ENCODE measurements at regions not wholly inside any gene's neighbourhood (a gene's known extent, or its start where the extent isn't known, plus 50 kb on each side); places are given as distances from the start of the nearest gene placed in this dataset.

DNA sequence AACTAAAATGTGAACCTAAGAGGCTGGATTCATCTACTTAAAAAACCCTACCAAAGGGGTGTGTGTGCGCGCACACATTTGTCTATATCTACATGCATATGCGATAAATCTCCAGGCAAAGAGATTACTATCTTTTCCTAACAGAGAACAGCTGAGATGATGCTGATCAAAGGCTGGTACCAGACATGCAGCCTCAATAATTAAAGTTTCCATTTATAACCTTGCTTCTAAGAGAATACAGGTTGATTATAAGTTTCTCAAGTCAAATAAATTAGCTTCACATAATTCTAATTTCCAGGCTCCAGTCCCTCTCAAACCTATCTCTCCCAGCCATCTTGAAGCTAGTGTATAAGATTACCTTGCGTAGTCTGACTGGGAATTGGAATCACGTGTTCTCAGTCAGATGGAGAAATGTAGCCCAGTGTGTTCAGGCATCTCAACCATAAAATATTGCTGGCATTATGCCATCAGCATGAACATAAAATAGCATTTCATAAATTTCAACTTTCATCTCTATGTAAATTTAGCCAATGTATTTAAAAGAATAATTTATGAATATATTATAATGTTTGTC is 1062.0 kb downstream of the XPNPEP1 start:
- no peak for TF ChIP-seq EP300 (IDR thresholded peaks at IDR 0.05; ENCODE audit: borderline replicate concordance)
- no peak for TF ChIP-seq FOXM1 (IDR thresholded peaks at IDR 0.05; ENCODE audit: borderline replicate concordance, low read depth)
- no peak for TF ChIP-seq USF1 (IDR thresholded peaks at IDR 0.05)
- no peak for TF ChIP-seq TEAD4 (IDR thresholded peaks at IDR 0.05)
- no peak for TF ChIP-seq REST (IDR thresholded peaks at IDR 0.05; ENCODE audit: low read depth)
- TF ChIP-seq CREB1 (IDR thresholded peaks at IDR 0.05; ENCODE audit: low read depth): no peak
- TF ChIP-seq NFIC (IDR thresholded peaks at IDR 0.05): no peak
- no peak for TF ChIP-seq TAF1 (IDR thresholded peaks at IDR 0.05; ENCODE audit: low read depth)
- no peak for TF ChIP-seq YY1 (IDR thresholded peaks at IDR 0.05; ENCODE audit: low read depth)
- no peak for TF ChIP-seq RAD21 (IDR thresholded peaks at IDR 0.05; ENCODE audit: low read depth)
- no peak for TF ChIP-seq EGR1 (IDR thresholded peaks at IDR 0.05)
- TF ChIP-seq CEBPB (IDR thresholded peaks at IDR 0.05): no peak
- TF ChIP-seq TCF12 (IDR thresholded peaks at IDR 0.05; ENCODE audit: low read depth): no peak
- TF ChIP-seq ZBTB7A (IDR thresholded peaks at IDR 0.05; ENCODE audit: low read depth): no peak
- TF ChIP-seq, protein P1, sequence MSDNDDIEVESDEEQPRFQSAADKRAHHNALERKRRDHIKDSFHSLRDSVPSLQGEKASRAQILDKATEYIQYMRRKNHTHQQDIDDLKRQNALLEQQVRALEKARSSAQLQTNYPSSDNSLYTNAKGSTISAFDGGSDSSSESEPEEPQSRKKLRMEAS (IDR thresholded peaks at IDR 0.05): no peak

DNA sequence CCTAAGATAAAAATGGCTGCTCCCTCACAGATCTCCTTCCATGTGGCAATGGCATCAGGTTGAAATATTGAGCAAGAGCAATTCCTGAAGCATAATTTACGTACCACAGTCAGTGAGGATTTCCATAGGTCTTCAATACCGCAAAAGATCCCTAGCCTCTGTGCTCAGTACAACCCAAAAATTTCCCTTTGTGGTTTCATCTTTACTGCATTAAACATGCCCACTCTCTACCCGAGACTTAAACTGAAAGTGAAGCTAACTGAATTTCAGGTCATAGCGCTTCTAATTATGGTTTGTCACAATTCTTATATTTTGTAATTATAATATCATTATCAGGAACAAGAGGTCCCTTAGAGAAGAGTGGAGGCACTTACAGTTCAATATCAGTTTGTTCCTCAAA is 1071.1 kb downstream of the XPNPEP1 start:
- no peak for TF ChIP-seq REST (IDR thresholded peaks at IDR 0.05; ENCODE audit: low read depth)
- no peak for TF ChIP-seq NFIC (IDR thresholded peaks at IDR 0.05)
- TF ChIP-seq USF1 (IDR thresholded peaks at IDR 0.05): no peak
- TF ChIP-seq TEAD4 (IDR thresholded peaks at IDR 0.05): no peak
- TF ChIP-seq CREB1 (IDR thresholded peaks at IDR 0.05; ENCODE audit: low read depth): no peak
- TF ChIP-seq ZBTB7A (IDR thresholded peaks at IDR 0.05; ENCODE audit: low read depth): no peak
- no peak for TF ChIP-seq EP300 (IDR thresholded peaks at IDR 0.05; ENCODE audit: borderline replicate concordance)
- TF ChIP-seq RAD21 (IDR thresholded peaks at IDR 0.05; ENCODE audit: low read depth): no peak
- TF ChIP-seq, protein P1 (IDR thresholded peaks at IDR 0.05): no peak
- no peak for TF ChIP-seq EGR1 (IDR thresholded peaks at IDR 0.05)
- TF ChIP-seq TAF1 (IDR thresholded peaks at IDR 0.05; ENCODE audit: low read depth): no peak
- TF ChIP-seq TCF12 (IDR thresholded peaks at IDR 0.05; ENCODE audit: low read depth): no peak

GRCh38 chr10:108850138-108850854 is 1073.0 kb downstream of the XPNPEP1 start:
- TF ChIP-seq EP300 (IDR thresholded peaks at IDR 0.05; ENCODE audit: borderline replicate concordance) (no peak), YY1 (IDR thresholded peaks at IDR 0.05; ENCODE audit: low read depth) (no peak), USF1 (IDR thresholded peaks at IDR 0.05) (no peak), CEBPB (IDR thresholded peaks at IDR 0.05) (no peak), FOXM1 (IDR thresholded peaks at IDR 0.05; ENCODE audit: borderline replicate concordance, low read depth) (no peak), ZBTB7A (IDR thresholded peaks at IDR 0.05; ENCODE audit: low read depth) (no peak), REST (IDR thresholded peaks at IDR 0.05; ENCODE audit: low read depth) (no peak), RAD21 (IDR thresholded peaks at IDR 0.05; ENCODE audit: low read depth) (no peak), CREB1 (IDR thresholded peaks at IDR 0.05; ENCODE audit: low read depth) (no peak), TEAD4 (IDR thresholded peaks at IDR 0.05) (no peak), TAF1 (IDR thresholded peaks at IDR 0.05; ENCODE audit: low read depth) (no peak)
- TF ChIP-seq, protein P1 (IDR thresholded peaks at IDR 0.05): no peak

Data from Ishikawa (cell line).